IMR-90 (cell line): ENCODE measurements at regions not wholly inside any gene's neighbourhood (a gene's known extent, or its start where the extent isn't known, plus 50 kb on each side); places are given as distances from the start of the nearest gene placed in this dataset.

Source experiments
- ATAC-seq: fragments of 200-7000 bp; cut with Tn5 transposase; 2 replicates; pipeline ENCODE4 v1.9.1; 2020; ENCODE audit warnings: low read depth, mild to moderate bottlenecking, moderate library complexity
- BruUV-seq: library from RNA; stranded (reverse); fragments of 400-500 nt; replicated peaks from 2 replicates; lab custom pipeline; 2021; lab: Mats Ljungman, UMichigan
- CTCF ChIA-PET: fragments of 300-600 bp; formaldehyde crosslinking; extraction: SDS; loops from one replicate; lab custom pipeline; 2021; ENCODE audit warnings: antibody characterized with exemption; lab: Yijun Ruan, JAX
- POLR2A ChIA-PET: fragments of 300-600 bp; sonication (Branson Sonifier 250); formaldehyde crosslinking; loops from one replicate; lab custom pipeline; 2022; ENCODE audit warnings: antibody characterized with exemption; ENCODE audit not compliant: unreplicated experiment; lab: Charles Lee
- DNase-seq: peaks from one replicate; pipeline ENCODE4 v3.0.0; 2013
- H2AFZ ChIP-seq: replicated peaks from 2 replicates; pipeline ENCODE3; 2013; ENCODE audit warnings: low read length, mild to moderate bottlenecking; ENCODE audit not compliant: poor library complexity
- H2AK5ac ChIP-seq: 2 replicates; pipeline ENCODE4 v1.6.1; 2013; ENCODE audit warnings: low read depth, low read length, inconsistent platforms
- H2AK9ac ChIP-seq: replicated peaks from 2 replicates; pipeline ENCODE3; 2013; ENCODE audit warnings: mild to moderate bottlenecking, low read depth, low read length, moderate library complexity; ENCODE audit not compliant: poor library complexity
- H2BK120ac ChIP-seq: 2 replicates; pipeline ENCODE4 v1.6.1; 2013; ENCODE audit warnings: low read depth, low read length, inconsistent platforms
- H2BK15ac ChIP-seq: 3 replicates; pipeline ENCODE4 v1.6.1; 2013; ENCODE audit warnings: low read depth, low read length, inconsistent platforms
- H2BK20ac ChIP-seq: 2 replicates; pipeline ENCODE4 v1.6.1; 2013; ENCODE audit warnings: low read depth, mild to moderate bottlenecking, inconsistent platforms, low read length, moderate library complexity
- H2BK5ac ChIP-seq: 2 replicates; pipeline ENCODE4 v1.6.1; 2013; ENCODE audit warnings: mild to moderate bottlenecking, low read depth, low read length, inconsistent platforms; ENCODE audit not compliant: poor library complexity, severe bottlenecking
- H3K14ac ChIP-seq: replicated peaks from 2 replicates; pipeline ENCODE4 v1.6.1; 2013; ENCODE audit warnings: low read depth, low read length, inconsistent platforms
- H3K18ac ChIP-seq: 2 replicates; pipeline ENCODE4 v1.6.1; 2013; ENCODE audit warnings: low read depth, low read length, control low read depth
- H3K23ac ChIP-seq: 2 replicates; pipeline ENCODE4 v1.6.1; 2013; ENCODE audit warnings: low read depth, low read length, inconsistent platforms
- H3K27ac ChIP-seq: 2 replicates; pipeline ENCODE4 v1.5.1; 2013; ENCODE audit warnings: mild to moderate bottlenecking, control low read depth, low read length; ENCODE audit not compliant: insufficient read depth
- H3K27me3 ChIP-seq: 2 replicates; pipeline ENCODE4 v1.6.1; 2013; ENCODE audit warnings: low read length; ENCODE audit not compliant: control insufficient read depth, insufficient read depth
- H3K36me3 ChIP-seq: 2 replicates; pipeline ENCODE4 v1.6.1; 2013; ENCODE audit warnings: low read length, mixed read lengths; ENCODE audit not compliant: control insufficient read depth, insufficient read depth
- H3K4ac ChIP-seq: 2 replicates; pipeline ENCODE4 v1.6.1; 2013; ENCODE audit warnings: low read depth, low read length, inconsistent platforms
- H3K4me1 ChIP-seq: 2 replicates; pipeline ENCODE4 v1.6.1; 2013; ENCODE audit warnings: low read length, mixed read lengths; ENCODE audit not compliant: control insufficient read depth, insufficient read depth
- H3K4me2 ChIP-seq: 2 replicates; pipeline ENCODE4 v1.6.1; 2013; ENCODE audit warnings: low read depth, mild to moderate bottlenecking, control low read depth, low read length, moderate library complexity
- H3K4me3 ChIP-seq: 2 replicates; pipeline ENCODE4 v1.5.1; 2013; ENCODE audit warnings: low read depth, mild to moderate bottlenecking, control low read depth, low read length, moderate library complexity; ENCODE audit not compliant: insufficient read depth
- H3K56ac ChIP-seq: 2 replicates; pipeline ENCODE4 v1.6.1; 2013; ENCODE audit warnings: low read length, inconsistent platforms; ENCODE audit not compliant: insufficient read depth; ENCODE audit errors: extremely low read depth
- H3K79me1 ChIP-seq, 2 experiments: 2 replicates each; pipeline ENCODE4 v1.6.1; 2013; ENCODE audit warnings: low read length in 2 of 2, inconsistent platforms in 1 of 2, low read depth in 1 of 2
- H3K9ac ChIP-seq: 2 replicates; pipeline ENCODE4 v1.6.1; 2013; ENCODE audit warnings: low read depth, low read length, control low read depth
- H3K9me1 ChIP-seq: 2 replicates; pipeline ENCODE4 v1.6.1; 2013; ENCODE audit warnings: low read length, inconsistent platforms; ENCODE audit not compliant: insufficient read depth
- H3K9me3 ChIP-seq: 2 replicates; pipeline ENCODE4 v1.6.1; 2013; ENCODE audit warnings: low read length; ENCODE audit not compliant: control insufficient read depth, insufficient read depth
- H4K20me1 ChIP-seq: 2 replicates; pipeline ENCODE4 v1.6.1; 2013; ENCODE audit warnings: low read length, inconsistent platforms; ENCODE audit not compliant: insufficient read depth
- H4K5ac ChIP-seq: 2 replicates; pipeline ENCODE4 v1.6.1; 2013; ENCODE audit warnings: mild to moderate bottlenecking, low read depth, low read length, control low read depth
- H4K8ac ChIP-seq, 2 experiments: 2 replicates each; pipeline ENCODE4 v1.6.1; 2013; ENCODE audit warnings: low read depth in 2 of 2, low read length in 2 of 2, control low read depth in 1 of 2, inconsistent platforms in 1 of 2
- H4K91ac ChIP-seq: 2 replicates; pipeline ENCODE4 v1.6.1; 2013; ENCODE audit warnings: low read depth, low read length, inconsistent platforms; ENCODE audit not compliant: insufficient read depth
- BHLHE40 ChIP-seq: fragments of 150-350 bp; IDR thresholded peaks from 2 replicates; pipeline ENCODE4 v1.6.1; 2016; ENCODE audit warnings: mild to moderate bottlenecking, low read depth, low read length
- CEBPB ChIP-seq: IDR thresholded peaks from 2 replicates; pipeline ENCODE4 v1.6.1; 2012; ENCODE audit warnings: low read depth, low read length, improper control_type of control experiment
- CHD1 ChIP-seq: IDR thresholded peaks from 2 replicates; pipeline ENCODE4 v1.6.1; 2012; ENCODE audit warnings: low read depth, low read length, improper control_type of control experiment
- CTCF ChIP-seq: conservative IDR thresholded peaks from 2 replicates; pipeline ENCODE4 v1.5.1; 2012; ENCODE audit warnings: mild to moderate bottlenecking, low read depth, low read length, improper control_type of control experiment
- FOS ChIP-seq: fragments of 150-350 bp; IDR thresholded peaks from 2 replicates; pipeline ENCODE4 v1.6.1; 2016; ENCODE audit warnings: low read depth, low read length
- MAFK ChIP-seq: IDR thresholded peaks from 2 replicates; pipeline ENCODE4 v1.6.1; 2012; ENCODE audit warnings: low read depth, low read length, improper control_type of control experiment
- MAZ ChIP-seq: IDR thresholded peaks from 2 replicates; pipeline ENCODE4 v1.6.1; 2012; ENCODE audit warnings: low read depth, mild to moderate bottlenecking, low read length, improper control_type of control experiment, moderate library complexity, borderline replicate concordance
- MXI1 ChIP-seq: IDR thresholded peaks from 2 replicates; pipeline ENCODE4 v1.6.1; 2012; ENCODE audit warnings: low read depth, mild to moderate bottlenecking, low read length, moderate library complexity, borderline replicate concordance
- NFE2L2 ChIP-seq: fragments of 150-350 bp; IDR thresholded peaks from 2 replicates; pipeline ENCODE4 v1.6.1; 2016; ENCODE audit warnings: low read depth, mild to moderate bottlenecking, low read length
- RCOR1 ChIP-seq: IDR thresholded peaks from 2 replicates; pipeline ENCODE4 v1.6.1; 2012; ENCODE audit warnings: mild to moderate bottlenecking, low read length, improper control_type of control experiment; ENCODE audit not compliant: insufficient replicate concordance
- RFX5 ChIP-seq: IDR thresholded peaks from 2 replicates; pipeline ENCODE4 v1.8.0; 2012; ENCODE audit warnings: low read depth, mild to moderate bottlenecking, low read length, moderate library complexity
- SMC3 ChIP-seq: fragments of 150-350 bp; IDR thresholded peaks from 2 replicates; pipeline ENCODE4 v1.6.1; 2016; ENCODE audit warnings: low read depth, mild to moderate bottlenecking, antibody characterized with exemption, low read length, moderate library complexity
- USF2 ChIP-seq: fragments of 150-350 bp; IDR thresholded peaks from 2 replicates; pipeline ENCODE4 v1.6.1; 2017; ENCODE audit warnings: mild to moderate bottlenecking, antibody characterized with exemption, low read length, low read depth
- dilution Hi-C: fragments of 300-500 bp; cut with HindIII; formaldehyde crosslinking; loops from one replicate; pipeline ENCODE4 v1.14.3; 2018; ENCODE audit warnings: low sequenced_read_pairs; ENCODE audit not compliant: unreplicated experiment
- in situ Hi-C: fragments of 300-500 bp; cut with MboI; formaldehyde crosslinking; loops from 3 replicates; pipeline ENCODE4 v1.14.3; 2019; ENCODE audit warnings: low sequenced_read_pairs, inconsistent platforms, mixed read lengths
- intact Hi-C: fragments of 100-400 bp; cut with micrococcal nuclease; formaldehyde crosslinking; loops from 2 replicates; pipeline ENCODE4 v1.10.0; 2022
- TF ChIP-seq, protein P1 (sequence below): fragments of 150-350 bp; IDR thresholded peaks from 2 replicates; pipeline ENCODE4 v1.6.1; 2016; ENCODE audit warnings: low read depth, mild to moderate bottlenecking, low read length, moderate library complexity, borderline replicate concordance

GRCh38 chr3:34626699-34627098, 828.3 kb downstream of the PDCD6IP start:
- Histone ChIP-seq H3K9ac (no peak overlapping the region), H3K9me1 (no peaks in the 10 kb centered on the region), H3K9me3 (0 out of 2 replicates have a peak, but pooled peaks cover 2% of the 10 kb centered on the region), H2AK5ac (no peak overlapping the region), H3K18ac (no peak overlapping the region), H2AFZ (no peak overlapping the region), H2BK15ac (no peak overlapping the region), H4K91ac (no peak overlapping the region), H2BK20ac (no peak overlapping the region), H3K27me3 (no peaks in the 10 kb centered on the region), H3K4me3 (no peak overlapping the region), H3K27ac (no peak overlapping the region), H4K5ac (no peak overlapping the region), H4K20me1 (no peaks in the 10 kb centered on the region), H2AK9ac (no peak overlapping the region), H3K79me1 (no peaks in the 10 kb centered on the region), H3K23ac (no peak overlapping the region), H3K36me3 (no peaks in the 10 kb centered on the region), H2BK120ac (no peak overlapping the region), H3K14ac (no peak overlapping the region), H3K4me1 (no peaks in the 10 kb centered on the region), H2BK5ac (no peak overlapping the region), H3K4me2 (no peak overlapping the region), H4K8ac (no peak overlapping the region), H3K56ac (no peak overlapping the region), H3K4ac (no peak overlapping the region)
- TF ChIP-seq MAZ = no peak
- no peak for TF ChIP-seq RFX5
- no peak for TF ChIP-seq MXI1
- no peak for TF ChIP-seq SMC3
- no peak for TF ChIP-seq RCOR1
- no peak for TF ChIP-seq MAFK
- TF ChIP-seq BHLHE40 = no peak
- TF ChIP-seq CHD1 = no peak
- no peak for TF ChIP-seq CEBPB
- TF ChIP-seq CTCF = no peak
- TF ChIP-seq FOS = no peak
- no peak for TF ChIP-seq NFE2L2
- TF ChIP-seq, protein P1, sequence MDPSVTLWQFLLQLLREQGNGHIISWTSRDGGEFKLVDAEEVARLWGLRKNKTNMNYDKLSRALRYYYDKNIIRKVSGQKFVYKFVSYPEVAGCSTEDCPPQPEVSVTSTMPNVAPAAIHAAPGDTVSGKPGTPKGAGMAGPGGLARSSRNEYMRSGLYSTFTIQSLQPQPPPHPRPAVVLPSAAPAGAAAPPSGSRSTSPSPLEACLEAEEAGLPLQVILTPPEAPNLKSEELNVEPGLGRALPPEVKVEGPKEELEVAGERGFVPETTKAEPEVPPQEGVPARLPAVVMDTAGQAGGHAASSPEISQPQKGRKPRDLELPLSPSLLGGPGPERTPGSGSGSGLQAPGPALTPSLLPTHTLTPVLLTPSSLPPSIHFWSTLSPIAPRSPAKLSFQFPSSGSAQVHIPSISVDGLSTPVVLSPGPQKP = no peak
- no peak for TF ChIP-seq USF2
- ChIA-PET CTCF (no interaction called here), POLR2A (no interaction called here)
- dilution Hi-C loops (no loop called here), intact Hi-C loops (no loop called here), in situ Hi-C loops (no loop called here)
- DNase-seq (no peak), ATAC-seq (no peak)
- BruUV-seq = no TSS peak
